ENCODE measurements at regions not wholly inside any gene's neighbourhood (a gene's known extent, or its start where the extent isn't known, plus 50 kb on each side); places are given as distances from the start of the nearest gene placed in this dataset.
"Not testable (repeated sequence)": the region's sequence is repeated elsewhere in the genome, so short reads cannot be mapped to it uniquely, and the experiment has no call there.

GRCh38 chr16:26475596-26475995 is 591.1 kb upstream of the C16orf82 start:
- intact Hi-C loops (cut with DNase I) = no loop called here
- DNase-seq (ENCODE audit: low spot score) = no peak

- DNase-seq (ENCODE audit: low spot score) = no peak
- intact Hi-C loops (cut with DNase I) = no loop called here
These were observed 575.5 kb upstream of the C16orf82 start for GRCh38 chr16:26491101-26491670.

GRCh38 chr16:26491962-26492361 is 574.8 kb upstream of the C16orf82 start:
- intact Hi-C loops (cut with DNase I) = no loop called here
- DNase-seq (ENCODE audit: low spot score) = no peak

GRCh38 chr16:26493751-26494150 is 573.0 kb upstream of the C16orf82 start:
- intact Hi-C loops (cut with DNase I) = no loop called here
- DNase-seq (ENCODE audit: low spot score) = no peak

- no peak for DNase-seq (ENCODE audit: low spot score)
- intact Hi-C loops (cut with DNase I) = no loop called here
These were observed 568.8 kb upstream of the C16orf82 start for GRCh38 chr16:26497896-26498295.

- intact Hi-C loops (cut with DNase I) = no loop called here
- DNase-seq (ENCODE audit: low spot score) = no peak
These were observed 566.4 kb upstream of the C16orf82 start for GRCh38 chr16:26500326-26500725.

GRCh38 chr16:26505496-26505895 is 561.2 kb upstream of the C16orf82 start:
- intact Hi-C loops (cut with DNase I) = no loop called here
- no peak for DNase-seq (ENCODE audit: low spot score)

- DNase-seq (ENCODE audit: low spot score); intact Hi-C loops (cut with DNase I): not testable (repeated sequence)
These were observed 557.8 kb upstream of the C16orf82 start for GRCh38 chr16:26508946-26509345.

- intact Hi-C loops (cut with DNase I) = no loop called here
- no peak for DNase-seq (ENCODE audit: low spot score)
These were observed 555.8 kb upstream of the C16orf82 start for GRCh38 chr16:26510924-26511323.

GRCh38 chr16:26511463-26511862 is 555.3 kb upstream of the C16orf82 start:
- DNase-seq (ENCODE audit: low spot score) = no peak
- intact Hi-C loops (cut with DNase I) = no loop called here

GRCh38 chr16:26521626-26522025 is 545.1 kb upstream of the C16orf82 start:
- no peak for DNase-seq (ENCODE audit: low spot score)
- intact Hi-C loops (cut with DNase I) = no loop called here

GRCh38 chr16:26524281-26524680 is 542.4 kb upstream of the C16orf82 start:
- intact Hi-C loops (cut with DNase I) = no loop called here
- DNase-seq (ENCODE audit: low spot score) = no peak

- no peak for DNase-seq (ENCODE audit: low spot score)
- intact Hi-C loops (cut with DNase I) = no loop called here
These were observed 541.9 kb upstream of the C16orf82 start for GRCh38 chr16:26524846-26525245.

- intact Hi-C loops (cut with DNase I) = no loop called here
- no peak for DNase-seq (ENCODE audit: low spot score)
These were observed 540.9 kb upstream of the C16orf82 start for GRCh38 chr16:26525856-26526255.

- intact Hi-C loops (cut with DNase I) = no loop called here
- DNase-seq (ENCODE audit: low spot score) = no peak
These were observed 540.1 kb upstream of the C16orf82 start for GRCh38 chr16:26526633-26527032.

- intact Hi-C loops (cut with DNase I) = no loop called here
- DNase-seq (ENCODE audit: low spot score) = no peak
These were observed 536.0 kb upstream of the C16orf82 start for GRCh38 chr16:26530584-26531289.

- no peak for DNase-seq (ENCODE audit: low spot score)
- intact Hi-C loops (cut with DNase I) = no loop called here
These were observed 535.4 kb upstream of the C16orf82 start for GRCh38 chr16:26531290-26531730.

GRCh38 chr16:26532456-26532855 is 534.3 kb upstream of the C16orf82 start:
- no peak for DNase-seq (ENCODE audit: low spot score)
- intact Hi-C loops (cut with DNase I) = no loop called here

GRCh38 chr16:26542198-26542597 is 524.5 kb upstream of the C16orf82 start:
- intact Hi-C loops (cut with DNase I) = no loop called here
- no peak for DNase-seq (ENCODE audit: low spot score)

- no peak for DNase-seq (ENCODE audit: low spot score)
- intact Hi-C loops (cut with DNase I) = no loop called here
These were observed 520.2 kb upstream of the C16orf82 start for GRCh38 chr16:26546573-26546972.

- DNase-seq (ENCODE audit: low spot score) = no peak
- intact Hi-C loops (cut with DNase I) = no loop called here
These were observed 519.0 kb upstream of the C16orf82 start for GRCh38 chr16:26547681-26548080.
